Peyer's patch (tissue), 4 donors: ENCODE measurements at regions not wholly inside any gene's neighbourhood (a gene's known extent, or its start where the extent isn't known, plus 50 kb on each side); places are given as distances from the start of the nearest gene placed in this dataset.

Experiments
- DNase-seq, 3 donors: peaks; one replicate each; pipeline ENCODE4 v3.0.0-alpha.2; 2017 to 2019
- H3K27ac ChIP-seq, 4 donors: fragments of 200-600 bp; sonication (generic); one replicate each; pipeline ENCODE4 v1.5.1; 2016 to 2019
- H3K27me3 ChIP-seq, 2 donors: fragments of 200-600 bp; sonication (generic); one replicate each; pipeline ENCODE4 v1.5.1; 2019
- H3K36me3 ChIP-seq, 3 donors: fragments of 200-600 bp; sonication (generic); one replicate each; pipeline ENCODE4 v1.5.1; 2016 to 2019
- H3K4me1 ChIP-seq, 4 donors: fragments of 200-600 bp; sonication (generic); one replicate each; pipeline ENCODE4 v1.5.1; 2016 to 2019
- H3K4me3 ChIP-seq, 4 donors: fragments of 200-600 bp; sonication (generic); 1 replicate in 3 of 4; 2 replicates in 1 of 4; pipeline ENCODE4 v1.5.1; 2016 to 2019; ENCODE audit warnings: mild to moderate bottlenecking in 1 of 4
- H3K9me3 ChIP-seq, 4 donors: fragments of 200-600 bp; sonication (generic); one replicate each; pipeline ENCODE4 v1.5.1; 2016 to 2019; ENCODE audit warnings: mild to moderate bottlenecking in 1 of 4
- POLR2A ChIP-seq, 2 donors: fragments of 450-650 bp; IDR thresholded peaks; one replicate each; pipeline ENCODE4 v1.5.1; 2017; ENCODE audit warnings: antibody characterized with exemption in 2 of 2, mild to moderate bottlenecking in 2 of 2, moderate library complexity in 2 of 2
- TF ChIP-seq, protein P1 (sequence below), 6 experiments: fragments of 450-650 bp in 4 of 6; fragments of 200-600 bp in 2 of 6; sonication (generic) in 1 of 6; IDR thresholded peaks; one replicate each; pipeline ENCODE4 v1.5.1; 2017 to 2019; ENCODE audit warnings: antibody characterized with exemption in 6 of 6, mild to moderate bottlenecking in 3 of 6, moderate library complexity in 1 of 6

DNA sequence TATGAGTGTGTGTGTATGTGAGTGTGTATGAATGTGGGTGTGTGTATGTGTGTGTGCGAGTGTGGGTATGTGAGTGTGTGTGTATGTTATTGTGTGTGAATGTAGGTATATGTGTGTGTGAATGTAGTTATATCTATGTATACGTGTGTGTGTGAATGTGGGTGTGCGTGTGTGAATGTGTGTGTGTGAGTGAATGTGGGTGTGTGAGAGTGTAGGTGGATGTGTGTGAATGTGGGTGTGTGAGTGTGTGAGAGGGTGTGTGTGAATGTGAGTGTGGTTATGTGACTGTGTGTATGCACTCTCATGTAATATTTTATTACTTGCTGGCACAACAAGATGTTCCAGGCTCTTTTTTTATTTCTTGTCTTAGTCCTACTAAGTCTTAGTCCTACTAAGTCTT, 513.4 kb upstream of the B3GAT1 start:
- Histone ChIP-seq H3K9me3 (no peaks in the 10 kb centered on the region), H3K4me1 (no peaks in the 10 kb centered on the region), H3K27ac (no peak overlapping the region), H3K4me3 (no peak overlapping the region), H3K36me3 (no peaks in the 10 kb centered on the region), H3K27me3 (no peaks in the 10 kb centered on the region)
- TF ChIP-seq, protein P1, sequence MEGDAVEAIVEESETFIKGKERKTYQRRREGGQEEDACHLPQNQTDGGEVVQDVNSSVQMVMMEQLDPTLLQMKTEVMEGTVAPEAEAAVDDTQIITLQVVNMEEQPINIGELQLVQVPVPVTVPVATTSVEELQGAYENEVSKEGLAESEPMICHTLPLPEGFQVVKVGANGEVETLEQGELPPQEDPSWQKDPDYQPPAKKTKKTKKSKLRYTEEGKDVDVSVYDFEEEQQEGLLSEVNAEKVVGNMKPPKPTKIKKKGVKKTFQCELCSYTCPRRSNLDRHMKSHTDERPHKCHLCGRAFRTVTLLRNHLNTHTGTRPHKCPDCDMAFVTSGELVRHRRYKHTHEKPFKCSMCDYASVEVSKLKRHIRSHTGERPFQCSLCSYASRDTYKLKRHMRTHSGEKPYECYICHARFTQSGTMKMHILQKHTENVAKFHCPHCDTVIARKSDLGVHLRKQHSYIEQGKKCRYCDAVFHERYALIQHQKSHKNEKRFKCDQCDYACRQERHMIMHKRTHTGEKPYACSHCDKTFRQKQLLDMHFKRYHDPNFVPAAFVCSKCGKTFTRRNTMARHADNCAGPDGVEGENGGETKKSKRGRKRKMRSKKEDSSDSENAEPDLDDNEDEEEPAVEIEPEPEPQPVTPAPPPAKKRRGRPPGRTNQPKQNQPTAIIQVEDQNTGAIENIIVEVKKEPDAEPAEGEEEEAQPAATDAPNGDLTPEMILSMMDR (IDR thresholded peaks at IDR 0.05), result no peak
- no peak for TF ChIP-seq POLR2A (IDR thresholded peaks at IDR 0.05)
- DNase-seq, result no peak

DNA sequence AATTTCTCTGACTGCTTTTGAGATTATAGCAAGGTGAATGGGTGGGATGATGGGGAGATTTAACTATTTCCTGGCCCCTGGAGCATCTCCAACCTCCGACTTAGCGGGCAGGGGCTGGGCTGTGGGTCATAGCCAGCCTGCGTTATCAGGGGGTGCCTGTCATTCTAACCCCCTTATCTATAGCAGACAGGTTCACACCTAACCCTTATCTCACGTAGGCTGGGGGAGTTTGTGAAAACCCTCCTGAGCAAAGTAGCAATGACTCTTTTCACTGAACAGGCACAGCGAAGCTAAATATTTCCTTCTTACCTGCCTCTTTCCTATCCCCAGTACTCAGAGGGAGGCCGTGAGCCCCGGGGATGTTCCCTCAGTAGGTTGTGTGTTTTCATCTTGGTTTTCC, 511.4 kb upstream of the B3GAT1 start:
- no peak for DNase-seq
- Histone ChIP-seq H3K4me3 (no peak overlapping the region), H3K36me3 (no peaks in the 10 kb centered on the region), H3K27me3 (no peaks in the 10 kb centered on the region), H3K4me1 (no peaks in the 10 kb centered on the region), H3K9me3 (no peaks in the 10 kb centered on the region), H3K27ac (no peak overlapping the region)
- no peak for TF ChIP-seq POLR2A (IDR thresholded peaks at IDR 0.05)
- TF ChIP-seq, protein P1 (IDR thresholded peaks at IDR 0.05), result no peak

DNA sequence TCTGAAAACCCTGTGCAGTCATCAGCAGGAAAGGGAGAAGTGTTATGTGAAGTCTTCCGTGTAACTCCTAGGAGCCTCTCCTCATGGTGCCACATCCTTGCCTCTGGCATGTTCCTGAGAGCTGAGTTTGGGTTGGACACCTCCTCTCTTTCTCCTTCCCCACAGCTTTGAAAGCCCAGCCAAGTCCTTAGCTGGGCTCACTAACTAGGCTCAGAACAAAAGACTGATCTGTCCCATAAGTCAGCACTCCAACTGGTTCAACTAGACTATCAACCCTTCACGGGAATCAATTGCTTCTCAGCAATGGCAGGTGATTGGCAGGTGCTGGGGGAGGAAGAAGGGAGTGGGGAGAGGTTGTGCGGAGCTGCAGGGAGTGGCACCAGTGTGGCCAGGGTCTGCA, 509.9 kb upstream of the B3GAT1 start:
- Histone ChIP-seq H3K9me3 (no peaks in the 10 kb centered on the region), H3K4me3 (no peak overlapping the region), H3K27me3 (no peaks in the 10 kb centered on the region), H3K36me3 (no peaks in the 10 kb centered on the region), H3K4me1 (no peaks in the 10 kb centered on the region), H3K27ac (no peak overlapping the region)
- no peak for DNase-seq
- TF ChIP-seq, protein P1 (IDR thresholded peaks at IDR 0.05), result no peak
- TF ChIP-seq POLR2A (IDR thresholded peaks at IDR 0.05), result no peak

DNA sequence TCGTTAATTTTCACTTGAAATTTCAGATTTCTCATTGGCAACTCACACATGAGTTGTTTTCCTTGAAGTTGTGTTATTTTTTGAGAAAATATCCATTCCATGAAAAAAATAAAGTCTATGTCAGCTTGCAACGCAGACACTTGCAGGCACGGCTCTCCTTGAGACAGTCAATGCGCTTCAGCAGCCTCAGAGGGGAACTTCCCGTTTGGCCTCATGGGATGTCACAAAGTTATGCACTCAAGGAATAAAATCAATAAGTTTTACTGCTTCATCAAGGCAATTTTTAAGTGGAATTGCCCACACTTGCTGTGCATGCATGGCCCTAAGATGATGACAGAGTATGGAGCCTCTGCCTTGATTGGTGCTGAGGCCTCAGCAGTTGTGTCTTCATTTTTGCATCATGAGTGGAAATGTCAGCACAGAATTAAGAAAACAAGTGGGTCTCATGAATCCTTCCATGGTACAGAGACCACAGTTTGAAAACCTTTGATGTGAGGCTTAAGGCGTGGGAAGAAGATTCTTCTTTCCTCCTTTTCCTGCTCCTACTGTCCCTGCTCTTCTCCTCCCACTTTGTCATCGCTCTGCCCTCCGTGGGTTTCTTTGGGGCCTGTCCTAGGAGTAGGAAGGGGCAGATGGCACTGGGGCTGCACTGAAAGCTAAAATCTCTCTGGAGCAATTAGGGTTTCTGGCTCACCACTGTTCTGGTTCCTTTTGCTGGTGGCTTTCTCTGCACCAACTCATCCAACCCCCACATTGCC, 509.0 kb upstream of the B3GAT1 start:
- no peak for TF ChIP-seq POLR2A (IDR thresholded peaks at IDR 0.05)
- TF ChIP-seq, protein P1 (IDR thresholded peaks at IDR 0.05), result no peak
- no peak overlapping the region for H3K27ac ChIP-seq
- no peaks in the 10 kb centered on the region for H3K4me1 ChIP-seq
- H3K9me3 ChIP-seq, result no peaks in the 10 kb centered on the region
- H3K36me3 ChIP-seq, result no peaks in the 10 kb centered on the region
- DNase-seq, result no peak
- H3K4me3 ChIP-seq, result no peak overlapping the region
- no peaks in the 10 kb centered on the region for H3K27me3 ChIP-seq

DNA sequence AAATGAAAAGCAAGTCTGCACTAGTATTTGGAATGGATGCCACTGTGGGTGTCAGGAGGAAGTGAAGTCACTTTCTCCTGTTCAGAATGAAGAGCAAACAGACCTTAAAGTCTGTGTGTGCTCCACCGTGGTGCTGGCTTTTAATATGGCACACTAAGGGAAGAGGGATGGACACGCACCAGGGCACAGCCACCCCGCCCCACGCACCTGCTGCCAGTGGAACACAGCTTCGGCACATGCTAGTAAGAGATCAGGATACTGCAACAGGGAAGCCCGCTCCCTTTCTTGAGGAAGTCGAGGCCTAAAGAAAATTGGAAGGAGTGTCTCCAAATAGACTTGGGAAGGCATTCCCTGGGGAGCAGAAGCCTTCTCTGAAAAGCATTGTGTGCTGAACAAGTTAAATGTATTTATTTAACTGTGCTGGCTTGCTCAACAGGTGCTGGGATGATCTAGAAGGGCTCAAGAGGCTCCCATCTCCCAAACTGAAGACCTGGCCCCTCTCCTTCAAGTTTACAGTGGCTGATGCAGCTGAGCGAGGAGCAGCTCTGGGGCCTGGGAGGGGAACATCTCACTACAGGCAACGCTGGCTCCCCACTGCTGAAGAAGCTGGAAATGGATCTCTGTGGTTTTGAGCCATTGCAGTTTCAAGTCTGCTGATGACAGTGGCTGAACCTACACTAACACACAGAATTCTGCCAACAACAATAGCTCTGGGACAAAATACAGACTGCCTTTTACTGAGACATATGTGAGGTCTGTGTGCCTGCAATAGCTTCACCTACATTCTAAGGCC, 504.6 kb upstream of the B3GAT1 start:
- Histone ChIP-seq H3K27me3 (no peaks in the 10 kb centered on the region), H3K36me3 (no peaks in the 10 kb centered on the region), H3K27ac (no peak overlapping the region), H3K4me3 (no peak overlapping the region), H3K9me3 (no peaks in the 10 kb centered on the region), H3K4me1 (no peaks in the 10 kb centered on the region)
- TF ChIP-seq, protein P1 (IDR thresholded peaks at IDR 0.05), result no peak
- no peak for TF ChIP-seq POLR2A (IDR thresholded peaks at IDR 0.05)
- no peak for DNase-seq
